CD1c-positive myeloid dendritic cell (primary cell): ENCODE measurements at regions not wholly inside any gene's neighbourhood (a gene's known extent, or its start where the extent isn't known, plus 50 kb on each side); places are given as distances from the start of the nearest gene placed in this dataset.
"Not testable (repeated sequence)": the region's sequence is repeated elsewhere in the genome, so short reads cannot be mapped to it uniquely, and the experiment has no call there.

ENCODE experiments used
- DNase-seq: peaks from one replicate; pipeline ENCODE4 v3.0.0-alpha.2; 2016; ENCODE audit errors: extremely low spot score

GRCh38 chr4:125750399-125750798, 435.6 kb downstream of the FAT4 start:
- no peak for DNase-seq

DNA sequence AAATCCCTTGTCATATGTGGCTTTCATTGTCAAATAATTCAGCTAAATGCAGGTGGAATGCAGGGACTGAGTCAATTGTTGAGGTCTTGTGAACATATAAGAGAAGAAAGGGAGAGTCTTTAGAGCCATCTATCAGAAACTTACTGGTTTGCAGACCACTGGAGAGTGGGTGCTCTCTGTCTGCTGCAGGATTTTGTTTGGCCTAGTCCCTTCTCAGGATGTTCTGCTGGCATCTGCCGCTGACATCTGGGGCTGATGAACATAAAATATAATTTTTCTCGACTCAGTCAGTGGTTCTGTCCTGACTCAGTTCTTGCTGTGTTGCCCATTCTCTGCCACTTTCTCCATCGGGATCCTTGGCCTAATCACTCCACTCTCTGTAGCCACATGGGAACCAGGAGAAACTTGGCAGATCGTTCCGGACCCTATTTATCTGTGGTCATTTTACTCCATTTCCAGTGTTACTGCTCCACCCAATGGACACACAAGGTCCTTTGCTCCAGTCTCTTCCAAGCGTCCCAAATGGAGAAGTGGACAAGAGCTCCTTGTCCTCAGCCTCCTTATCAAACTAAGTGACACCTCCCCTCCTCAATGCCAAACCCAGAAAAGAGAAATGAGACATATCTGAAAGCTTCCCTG, 436.2 kb downstream of the FAT4 start:
- DNase-seq: no peak

- DNase-seq: no peak
Measured at GRCh38 chr4:125758438-125758837, 443.7 kb downstream of the FAT4 start.

- no peak for DNase-seq
Measured at GRCh38 chr4:125760201-125760819, 445.6 kb downstream of the FAT4 start.

DNA sequence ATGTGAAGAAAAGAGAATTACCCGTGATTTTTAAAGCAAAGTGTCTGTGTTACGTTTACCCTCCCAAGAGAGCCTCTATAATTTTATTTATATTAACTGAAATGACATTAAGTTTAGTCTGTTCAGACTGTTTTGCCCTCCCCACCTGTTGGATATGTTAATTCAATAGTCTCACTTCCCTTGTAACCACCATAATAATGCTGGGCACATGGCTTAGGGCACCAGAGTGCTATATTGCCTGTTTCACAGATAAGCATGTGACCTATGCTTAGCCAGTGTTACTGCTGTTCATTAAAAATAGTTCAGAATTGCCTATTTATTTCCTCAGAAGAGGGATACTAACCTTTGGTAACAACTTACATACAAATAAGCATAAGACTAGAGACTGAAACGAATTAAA, 446.2 kb downstream of the FAT4 start:
- DNase-seq: no peak

GRCh38 chr4:125762537-125762936, 447.8 kb downstream of the FAT4 start:
- DNase-seq: no peak

DNA sequence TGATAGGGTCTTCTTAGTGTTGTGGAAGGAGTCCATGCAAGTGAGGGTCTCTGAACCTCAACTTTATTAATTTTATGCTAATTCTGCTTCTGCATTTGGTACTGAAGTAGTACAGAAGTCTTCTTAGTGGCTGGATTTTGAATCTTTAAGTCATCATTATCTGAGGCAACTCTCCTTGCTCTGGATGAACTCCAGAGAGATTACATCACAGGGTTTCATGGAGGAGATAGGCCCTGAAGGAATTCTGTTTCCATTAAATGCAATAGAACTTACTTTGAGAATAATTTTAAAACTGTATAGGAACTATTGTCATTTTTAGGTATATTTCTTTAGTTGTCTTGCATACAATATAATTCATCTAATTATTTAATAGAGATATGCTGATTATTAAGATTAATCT, 451.2 kb downstream of the FAT4 start:
- DNase-seq: no peak

GRCh38 chr4:125770814-125771398, 456.2 kb downstream of the FAT4 start:
- no peak for DNase-seq

- DNase-seq: no peak
Measured at GRCh38 chr4:125772680-125773079, 457.9 kb downstream of the FAT4 start.

GRCh38 chr4:125773502-125773901, 458.7 kb downstream of the FAT4 start:
- DNase-seq: no peak

GRCh38 chr4:125773931-125774330, 459.2 kb downstream of the FAT4 start:
- no peak for DNase-seq

DNA sequence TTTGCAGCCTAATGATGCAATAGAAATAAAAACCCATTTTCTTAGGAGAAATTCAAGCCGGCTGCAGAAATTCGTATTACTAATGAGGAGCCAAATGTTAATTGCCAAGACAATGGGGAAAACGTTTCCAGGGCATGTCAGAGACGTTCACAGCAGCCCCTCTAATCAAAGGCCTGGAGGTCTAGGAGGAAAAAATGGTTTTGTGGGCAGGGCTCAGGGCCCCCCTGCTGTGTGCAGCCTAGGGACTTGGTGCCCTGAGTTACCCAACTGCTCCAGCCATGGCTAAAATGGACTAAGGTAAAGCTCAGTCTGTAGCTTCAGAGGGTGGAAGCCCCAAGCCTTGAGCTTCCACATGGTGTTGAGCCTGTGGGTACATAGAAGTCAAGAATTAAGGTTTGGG, 461.4 kb downstream of the FAT4 start:
- DNase-seq: no peak

DNA sequence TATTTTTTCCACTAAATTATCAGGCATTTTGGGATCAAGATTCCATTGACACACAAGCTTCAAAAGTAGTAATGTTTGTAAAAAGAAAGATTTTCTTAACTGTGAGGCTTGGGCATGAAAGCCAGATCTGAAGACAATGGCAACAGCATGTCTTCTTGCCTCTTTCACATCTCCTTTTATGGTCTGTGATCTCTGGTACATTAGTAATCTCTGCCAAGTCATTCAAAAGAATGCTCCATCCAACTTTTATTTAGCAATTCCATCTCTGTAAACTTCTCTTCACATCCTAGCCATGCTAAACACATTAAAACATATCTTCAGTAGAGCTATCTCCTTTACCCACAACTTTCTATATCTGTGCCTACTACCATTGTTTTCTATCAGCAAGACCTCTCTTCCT, 465.4 kb downstream of the FAT4 start:
- DNase-seq: no peak

- no peak for DNase-seq
Measured at GRCh38 chr4:125780747-125781146, 466.0 kb downstream of the FAT4 start.

DNA sequence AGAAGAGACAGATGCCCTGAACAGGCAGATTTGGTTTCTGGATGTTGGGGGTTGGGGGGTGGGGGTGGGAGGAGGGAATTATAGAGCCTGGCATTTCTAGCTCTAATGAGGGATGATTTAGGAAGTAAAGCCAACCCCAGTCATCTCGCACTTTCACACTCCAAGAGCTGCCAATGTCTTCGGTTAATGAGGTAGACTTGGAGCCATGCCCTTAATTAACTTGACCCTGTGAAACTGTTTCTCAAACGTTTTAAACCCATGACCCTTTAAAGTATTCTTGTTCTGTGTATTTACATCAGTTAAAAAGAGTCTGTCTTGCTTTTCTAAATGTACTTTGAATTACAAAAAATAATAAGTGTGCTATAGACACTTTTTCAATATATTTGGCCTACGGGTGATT, 466.9 kb downstream of the FAT4 start:
- DNase-seq: no peak

DNA sequence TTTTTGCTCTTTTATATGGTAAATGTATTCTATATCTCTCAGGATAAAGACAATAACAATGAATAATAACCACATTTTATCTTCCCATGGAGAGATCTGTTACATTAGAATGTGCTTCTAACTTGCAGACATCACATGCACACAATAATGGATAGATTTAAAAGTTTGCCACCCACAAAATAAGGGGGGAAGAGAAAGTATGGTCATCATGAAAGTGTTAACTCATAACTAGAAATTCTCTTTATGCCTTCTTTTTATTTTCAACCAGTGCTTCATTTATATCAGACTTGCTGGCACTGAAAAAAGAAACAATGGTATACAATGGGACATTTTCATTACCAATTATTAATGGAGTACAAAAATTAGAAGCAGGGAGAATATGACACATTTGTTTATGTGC, 470.0 kb downstream of the FAT4 start:
- DNase-seq: no peak

DNA sequence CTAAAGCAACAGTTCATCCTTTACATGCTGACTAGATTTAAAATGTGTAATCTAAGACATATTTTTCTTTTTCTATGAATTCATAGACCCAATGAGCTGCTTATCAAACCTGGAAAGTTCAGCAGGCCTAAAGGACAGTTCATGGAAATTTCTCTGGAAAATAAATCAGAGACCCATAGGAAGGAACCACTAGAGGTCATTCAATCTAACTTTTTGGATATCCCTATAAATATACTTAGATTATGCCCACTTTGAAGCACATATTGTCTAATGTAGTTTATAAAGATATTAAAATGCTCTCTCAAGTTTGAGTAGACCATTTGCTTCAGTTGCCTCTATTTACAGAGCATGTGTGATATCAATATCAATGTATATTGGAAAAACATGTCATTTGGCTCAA, 473.0 kb downstream of the FAT4 start:
- no peak for DNase-seq

DNA sequence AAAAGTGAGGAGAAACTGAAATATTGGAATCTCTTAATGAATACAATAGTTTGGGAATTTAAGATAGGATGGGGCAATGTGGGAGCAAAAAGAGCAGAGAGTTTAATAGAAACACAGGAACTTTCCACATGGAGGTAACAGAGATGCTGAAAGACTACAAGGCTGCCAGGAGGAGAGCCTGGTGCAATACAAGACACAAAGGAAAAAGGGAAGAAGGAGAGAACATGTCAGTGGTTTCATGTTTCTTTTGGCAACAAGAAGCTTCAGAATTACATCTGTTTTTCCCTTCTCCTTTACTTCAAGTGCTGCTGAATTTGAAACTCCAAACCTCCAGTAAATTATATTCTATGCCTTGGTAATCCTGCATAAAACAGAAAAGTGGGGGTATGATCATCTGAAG, 474.3 kb downstream of the FAT4 start:
- DNase-seq: no peak

DNA sequence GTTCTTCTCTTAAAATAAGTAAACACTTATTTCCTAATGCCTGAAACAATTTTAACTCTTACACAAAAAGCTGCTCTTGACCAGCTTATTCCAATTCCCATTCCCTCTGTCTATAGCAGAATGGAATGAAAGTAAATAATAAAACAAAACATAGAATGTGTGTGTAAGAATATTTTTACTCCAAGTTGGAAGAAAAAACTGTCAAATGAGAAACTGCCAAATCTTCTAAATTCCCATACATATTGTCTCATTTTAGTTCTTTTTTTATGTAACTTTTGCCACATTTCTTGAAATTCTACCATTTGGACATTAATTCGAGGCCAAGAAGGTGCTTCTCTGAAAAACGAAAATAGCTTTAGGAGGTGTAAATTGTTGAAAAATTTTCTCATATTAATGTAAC, 477.1 kb downstream of the FAT4 start:
- DNase-seq: no peak

GRCh38 chr4:125794989-125795388, 480.2 kb downstream of the FAT4 start:
- no peak for DNase-seq

DNA sequence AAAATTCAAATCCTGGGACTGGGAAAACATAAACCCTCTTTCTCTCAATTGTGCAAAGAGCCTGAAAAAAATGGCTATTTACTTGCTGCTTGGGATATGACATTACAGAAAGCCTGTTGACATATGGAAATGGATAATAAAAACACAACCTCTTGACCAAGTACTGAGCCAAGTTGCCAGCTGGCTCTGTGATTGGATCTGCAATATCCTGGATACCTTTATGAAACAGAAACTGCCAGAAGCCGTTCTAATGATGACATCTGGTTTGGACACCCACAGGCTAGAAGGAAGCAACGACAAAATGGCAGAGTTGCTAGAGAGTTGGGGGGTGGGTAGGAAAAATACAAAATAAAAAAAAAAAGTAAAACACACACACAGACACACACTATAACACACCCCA, 481.4 kb downstream of the FAT4 start:
- no peak for DNase-seq

- not testable (repeated sequence) for DNase-seq
Measured at GRCh38 chr4:125797621-125798020, 482.9 kb downstream of the FAT4 start.

- no peak for DNase-seq
Measured at GRCh38 chr4:125801373-125801772, 486.6 kb downstream of the FAT4 start.

GRCh38 chr4:125801924-125802323, 487.2 kb downstream of the FAT4 start:
- no peak for DNase-seq
